ENCODE measurements at regions not wholly inside any gene's neighbourhood (a gene's known extent, or its start where the extent isn't known, plus 50 kb on each side); places are given as distances from the start of the nearest gene placed in this dataset.
"Not testable (repeated sequence)": the region's sequence is repeated elsewhere in the genome, so short reads cannot be mapped to it uniquely, and the experiment has no call there.

- DNase-seq (ENCODE audit: low read depth) = no peak
Measured at GRCh38 chr5:26415987-26416779, 622.2 kb downstream of the CDH9 start.

GRCh38 chr5:26390608-26391007 lies 647.8 kb downstream of the CDH9 start:
- no peak for DNase-seq (ENCODE audit: low read depth)

- no peak for DNase-seq (ENCODE audit: low read depth)
Measured at GRCh38 chr5:26388976-26389375, 649.4 kb downstream of the CDH9 start.

GRCh38 chr5:26386532-26386931 lies 651.9 kb downstream of the CDH9 start:
- no peak for DNase-seq (ENCODE audit: low read depth)

GRCh38 chr5:26364624-26365023 lies 673.8 kb downstream of the CDH9 start:
- DNase-seq (ENCODE audit: low read depth) = not testable (repeated sequence)

- no peak for DNase-seq (ENCODE audit: low read depth)
Measured at GRCh38 chr5:26343801-26344325, 694.5 kb downstream of the CDH9 start.

GRCh38 chr5:26339576-26339975 lies 698.8 kb downstream of the CDH9 start:
- no peak for DNase-seq (ENCODE audit: low read depth)

GRCh38 chr5:26329562-26330189 lies 708.7 kb downstream of the CDH9 start:
- no peak for DNase-seq (ENCODE audit: low read depth)

- DNase-seq (ENCODE audit: low read depth) = no peak
Measured at GRCh38 chr5:26326153-26326759, 712.1 kb downstream of the CDH9 start.

- DNase-seq (ENCODE audit: low read depth) = not testable (repeated sequence)
Measured at GRCh38 chr5:26325432-26325831, 713.0 kb downstream of the CDH9 start.

- not testable (repeated sequence) for DNase-seq (ENCODE audit: low read depth)
Measured at GRCh38 chr5:26324273-26324895, 714.0 kb downstream of the CDH9 start.

- DNase-seq (ENCODE audit: low read depth) = no peak
Measured at GRCh38 chr5:26323794-26324193, 714.6 kb downstream of the CDH9 start.

GRCh38 chr5:26321278-26321677 lies 717.1 kb downstream of the CDH9 start:
- DNase-seq (ENCODE audit: low read depth) = no peak

GRCh38 chr5:26310415-26310814 lies 728.0 kb downstream of the CDH9 start:
- no peak for DNase-seq (ENCODE audit: low read depth)

GRCh38 chr5:26295541-26295940 lies 742.8 kb downstream of the CDH9 start:
- no peak for DNase-seq (ENCODE audit: low read depth)

- DNase-seq (ENCODE audit: low read depth) = no peak
Measured at GRCh38 chr5:26282190-26282589, 756.2 kb downstream of the CDH9 start.

GRCh38 chr5:26278078-26278477 lies 760.3 kb downstream of the CDH9 start:
- no peak for DNase-seq (ENCODE audit: low read depth)

- no peak for DNase-seq (ENCODE audit: low read depth)
Measured at GRCh38 chr5:26259081-26259480, 779.3 kb downstream of the CDH9 start.

GRCh38 chr5:26245321-26245720 lies 793.1 kb downstream of the CDH9 start:
- no peak for DNase-seq (ENCODE audit: low read depth)

- DNase-seq (ENCODE audit: low read depth) = no peak
Measured at GRCh38 chr5:26239588-26239987, 798.8 kb downstream of the CDH9 start.

- no peak for DNase-seq (ENCODE audit: low read depth)
Measured at GRCh38 chr5:26237489-26237888, 800.9 kb downstream of the CDH9 start.

GRCh38 chr5:26236936-26237335 lies 801.5 kb downstream of the CDH9 start:
- DNase-seq (ENCODE audit: low read depth) = no peak

Data from LHCN-M2 (cell line).